SK-N-SH (cell line): ENCODE measurements at regions not wholly inside any gene's neighbourhood (a gene's known extent, or its start where the extent isn't known, plus 50 kb on each side); places are given as distances from the start of the nearest gene placed in this dataset.

ENCODE experiments used
- CTCF ChIP-seq: fragments of 200-600 bp; sonication (generic); IDR thresholded peaks from 2 replicates; pipeline ENCODE4 v1.6.1; 2017; ENCODE audit warnings: antibody characterized with exemption, mild to moderate bottlenecking, moderate library complexity
- GABPA ChIP-seq: IDR thresholded peaks from 2 replicates; pipeline ENCODE4 v1.4.0; 2012; ENCODE audit warnings: low read depth, mild to moderate bottlenecking
- IRF3 ChIP-seq: fragments of 150-350 bp; IDR thresholded peaks from 2 replicates; pipeline ENCODE4 v1.6.1; 2016; ENCODE audit warnings: mild to moderate bottlenecking, low read depth, low read length
- NRF1 ChIP-seq: IDR thresholded peaks from 2 replicates; pipeline ENCODE4 v1.6.1; 2012; ENCODE audit warnings: low read depth, mild to moderate bottlenecking, low read length
- PBX3 ChIP-seq: IDR thresholded peaks from 2 replicates; pipeline ENCODE4; 2012
- REST ChIP-seq: IDR thresholded peaks from 2 replicates; pipeline ENCODE4 v1.6.1; 2012; ENCODE audit warnings: mild to moderate bottlenecking, low read depth, low read length, moderate library complexity
- SIN3A ChIP-seq: IDR thresholded peaks from 2 replicates; pipeline ENCODE4 v1.6.1; 2012; ENCODE audit warnings: low read depth, mild to moderate bottlenecking, low read length, moderate library complexity, borderline replicate concordance
- TAF1 ChIP-seq: IDR thresholded peaks from 2 replicates; pipeline ENCODE4 v1.6.1; 2012; ENCODE audit warnings: low read depth, mild to moderate bottlenecking, low read length, moderate library complexity, borderline replicate concordance
- USF2 ChIP-seq: fragments of 150-350 bp; IDR thresholded peaks from 2 replicates; pipeline ENCODE4 v1.6.1; 2017; ENCODE audit warnings: antibody characterized with exemption, low read length, low read depth, borderline replicate concordance
- ZBTB33 ChIP-seq: IDR thresholded peaks from 2 replicates; pipeline ENCODE4 v1.4.0; 2012; ENCODE audit warnings: low read depth, borderline replicate concordance

- no peak for TF ChIP-seq CTCF
- TF ChIP-seq GABPA, result no peak
- no peak for TF ChIP-seq USF2
- TF ChIP-seq NRF1, result no peak
- TF ChIP-seq ZBTB33, result no peak
- TF ChIP-seq REST, result no peak
- no peak for TF ChIP-seq TAF1
- no peak for TF ChIP-seq PBX3
- no peak for TF ChIP-seq IRF3
- no peak for TF ChIP-seq SIN3A
Measured at GRCh38 chr13:105097521-105097920, 1437.9 kb downstream of the EFNB2 start.
